PFSK-1 (cell line): ENCODE measurements at regions not wholly inside any gene's neighbourhood (a gene's known extent, or its start where the extent isn't known, plus 50 kb on each side); places are given as distances from the start of the nearest gene placed in this dataset.

ENCODE experiments used
- FOXP2 ChIP-seq: optimal IDR thresholded peaks from 2 replicates; pipeline ENCODE3; 2011; ENCODE audit warnings: borderline replicate concordance, control low read depth, inconsistent platforms; ENCODE audit not compliant: insufficient read depth; ENCODE audit errors: extremely low read length, extremely low read depth
- POLR2AphosphoS5 ChIP-seq: IDR thresholded peaks from 2 replicates; pipeline ENCODE4 v1.6.1; 2012; ENCODE audit warnings: low read depth, mild to moderate bottlenecking, control low read depth, low read length, moderate library complexity
- SIN3A ChIP-seq: IDR thresholded peaks from 2 replicates; pipeline ENCODE4 v1.6.1; 2012; ENCODE audit warnings: mild to moderate bottlenecking, low read length, moderate library complexity, borderline replicate concordance; ENCODE audit not compliant: insufficient read depth
- TAF1 ChIP-seq: IDR thresholded peaks from 2 replicates; pipeline ENCODE4 v1.6.1; 2012; ENCODE audit warnings: low read length, control low read depth, borderline replicate concordance; ENCODE audit not compliant: insufficient read depth
- TF ChIP-seq, protein P1 (sequence below), 2 experiments: IDR thresholded peaks; 2 replicates each; pipeline versions ENCODE4 v1.6.1 to v1.8.0; 2011 to 2012; ENCODE audit warnings: low read depth in 2 of 2, low read length in 2 of 2, control low read depth in 1 of 2, inconsistent platforms in 1 of 2, mild to moderate bottlenecking in 1 of 2, moderate library complexity in 1 of 2; ENCODE audit not compliant: insufficient read depth in 1 of 2

DNA sequence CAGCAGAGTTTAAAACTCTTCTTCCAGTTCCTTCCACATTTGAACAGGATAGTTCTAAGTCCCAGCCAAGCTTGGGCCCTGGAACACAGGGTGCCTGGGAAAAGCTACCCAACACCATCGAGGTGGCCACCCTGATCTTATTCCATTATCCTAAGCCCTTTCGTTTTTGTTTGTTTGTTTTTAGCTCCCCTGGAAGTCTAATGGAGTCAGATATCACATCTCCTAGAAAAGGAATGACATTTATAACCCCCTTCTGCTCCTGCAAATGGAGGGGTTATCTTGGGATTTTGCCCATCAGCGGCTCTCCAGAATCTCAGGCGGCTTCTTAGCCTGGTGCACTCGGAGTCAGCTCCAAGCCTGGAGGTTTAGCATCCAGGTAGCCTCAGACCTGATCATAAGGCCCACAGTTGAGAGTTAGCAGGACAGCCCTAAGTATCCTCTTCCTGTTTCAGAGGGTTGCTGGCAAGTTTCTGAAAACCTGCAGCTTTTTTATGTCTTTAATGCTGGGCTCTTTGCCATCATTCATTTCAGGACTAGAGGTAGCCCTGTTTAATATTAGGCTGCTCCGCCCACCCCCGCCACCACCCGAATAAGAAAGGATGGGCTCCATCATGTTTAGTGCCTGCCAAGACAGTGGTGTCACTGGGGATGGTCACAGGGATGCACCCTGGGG lies 230.0 kb upstream of the LNX1 start:
- TF ChIP-seq TAF1 (no peak), POLR2AphosphoS5 (no peak), SIN3A (no peak), FOXP2 (no peak)
- TF ChIP-seq, protein P1, sequence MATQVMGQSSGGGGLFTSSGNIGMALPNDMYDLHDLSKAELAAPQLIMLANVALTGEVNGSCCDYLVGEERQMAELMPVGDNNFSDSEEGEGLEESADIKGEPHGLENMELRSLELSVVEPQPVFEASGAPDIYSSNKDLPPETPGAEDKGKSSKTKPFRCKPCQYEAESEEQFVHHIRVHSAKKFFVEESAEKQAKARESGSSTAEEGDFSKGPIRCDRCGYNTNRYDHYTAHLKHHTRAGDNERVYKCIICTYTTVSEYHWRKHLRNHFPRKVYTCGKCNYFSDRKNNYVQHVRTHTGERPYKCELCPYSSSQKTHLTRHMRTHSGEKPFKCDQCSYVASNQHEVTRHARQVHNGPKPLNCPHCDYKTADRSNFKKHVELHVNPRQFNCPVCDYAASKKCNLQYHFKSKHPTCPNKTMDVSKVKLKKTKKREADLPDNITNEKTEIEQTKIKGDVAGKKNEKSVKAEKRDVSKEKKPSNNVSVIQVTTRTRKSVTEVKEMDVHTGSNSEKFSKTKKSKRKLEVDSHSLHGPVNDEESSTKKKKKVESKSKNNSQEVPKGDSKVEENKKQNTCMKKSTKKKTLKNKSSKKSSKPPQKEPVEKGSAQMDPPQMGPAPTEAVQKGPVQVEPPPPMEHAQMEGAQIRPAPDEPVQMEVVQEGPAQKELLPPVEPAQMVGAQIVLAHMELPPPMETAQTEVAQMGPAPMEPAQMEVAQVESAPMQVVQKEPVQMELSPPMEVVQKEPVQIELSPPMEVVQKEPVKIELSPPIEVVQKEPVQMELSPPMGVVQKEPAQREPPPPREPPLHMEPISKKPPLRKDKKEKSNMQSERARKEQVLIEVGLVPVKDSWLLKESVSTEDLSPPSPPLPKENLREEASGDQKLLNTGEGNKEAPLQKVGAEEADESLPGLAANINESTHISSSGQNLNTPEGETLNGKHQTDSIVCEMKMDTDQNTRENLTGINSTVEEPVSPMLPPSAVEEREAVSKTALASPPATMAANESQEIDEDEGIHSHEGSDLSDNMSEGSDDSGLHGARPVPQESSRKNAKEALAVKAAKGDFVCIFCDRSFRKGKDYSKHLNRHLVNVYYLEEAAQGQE (IDR thresholded peaks at IDR 0.05; ENCODE audit: insufficient read depth in 1 of 2, low read depth in 2 of 2, low read length in 2 of 2), result no peak
